NCI-H526 (cell line): ENCODE measurements at regions not wholly inside any gene's neighbourhood (a gene's known extent, or its start where the extent isn't known, plus 50 kb on each side); places are given as distances from the start of the nearest gene placed in this dataset.

Experiments used
- DNase-seq, 2 experiments: peaks; one replicate each; lab custom pipeline; 2025; lab: John Stamatoyannopoulos, UW

GRCh38 chr3:22594990-22595389 is 608.1 kb upstream of the UBE2E2 start:
- no peak for DNase-seq

- no peak for DNase-seq
These were observed 596.7 kb upstream of the UBE2E2 start for GRCh38 chr3:22606461-22606860.

GRCh38 chr3:22606938-22607337 is 596.2 kb upstream of the UBE2E2 start:
- DNase-seq: no peak

- DNase-seq: no peak
These were observed 595.0 kb upstream of the UBE2E2 start for GRCh38 chr3:22608093-22608492.

- no peak for DNase-seq
These were observed 594.4 kb upstream of the UBE2E2 start for GRCh38 chr3:22608721-22609120.

GRCh38 chr3:22609139-22609538 is 594.0 kb upstream of the UBE2E2 start:
- no peak for DNase-seq

- no peak for DNase-seq
These were observed 590.2 kb upstream of the UBE2E2 start for GRCh38 chr3:22612927-22613326.

GRCh38 chr3:22615790-22616189 is 587.3 kb upstream of the UBE2E2 start:
- no peak for DNase-seq

GRCh38 chr3:22617372-22617771 is 585.8 kb upstream of the UBE2E2 start:
- no peak for DNase-seq

- DNase-seq: no peak
These were observed 582.6 kb upstream of the UBE2E2 start for GRCh38 chr3:22620498-22620897.

GRCh38 chr3:22621205-22621809 is 581.8 kb upstream of the UBE2E2 start:
- DNase-seq: no peak

- DNase-seq: no peak
These were observed 575.1 kb upstream of the UBE2E2 start for GRCh38 chr3:22627993-22628499.

GRCh38 chr3:22632536-22632935 is 570.6 kb upstream of the UBE2E2 start:
- DNase-seq: no peak

GRCh38 chr3:22634433-22634832 is 568.7 kb upstream of the UBE2E2 start:
- no peak for DNase-seq

- DNase-seq: no peak
These were observed 543.3 kb upstream of the UBE2E2 start for GRCh38 chr3:22659651-22660475.

- DNase-seq: no peak
These were observed 542.5 kb upstream of the UBE2E2 start for GRCh38 chr3:22660606-22661005.

GRCh38 chr3:22661121-22661700 is 541.9 kb upstream of the UBE2E2 start:
- DNase-seq: no peak

- DNase-seq: no peak
These were observed 537.6 kb upstream of the UBE2E2 start for GRCh38 chr3:22665528-22665927.

GRCh38 chr3:22666736-22667135 is 536.4 kb upstream of the UBE2E2 start:
- DNase-seq: no peak

- no peak for DNase-seq
These were observed 531.3 kb upstream of the UBE2E2 start for GRCh38 chr3:22671848-22672247.

- DNase-seq: no peak
These were observed 518.4 kb upstream of the UBE2E2 start for GRCh38 chr3:22684739-22685138.

- peak in 1 of 2 experiments; percentile 13 for DNase-seq
These were observed 517.5 kb upstream of the UBE2E2 start for GRCh38 chr3:22685597-22685996.

- no peak for DNase-seq
These were observed 511.7 kb upstream of the UBE2E2 start for GRCh38 chr3:22691407-22691806.
